ENCODE measurements at regions not wholly inside any gene's neighbourhood (a gene's known extent, or its start where the extent isn't known, plus 50 kb on each side); places are given as distances from the start of the nearest gene placed in this dataset.

DNA sequence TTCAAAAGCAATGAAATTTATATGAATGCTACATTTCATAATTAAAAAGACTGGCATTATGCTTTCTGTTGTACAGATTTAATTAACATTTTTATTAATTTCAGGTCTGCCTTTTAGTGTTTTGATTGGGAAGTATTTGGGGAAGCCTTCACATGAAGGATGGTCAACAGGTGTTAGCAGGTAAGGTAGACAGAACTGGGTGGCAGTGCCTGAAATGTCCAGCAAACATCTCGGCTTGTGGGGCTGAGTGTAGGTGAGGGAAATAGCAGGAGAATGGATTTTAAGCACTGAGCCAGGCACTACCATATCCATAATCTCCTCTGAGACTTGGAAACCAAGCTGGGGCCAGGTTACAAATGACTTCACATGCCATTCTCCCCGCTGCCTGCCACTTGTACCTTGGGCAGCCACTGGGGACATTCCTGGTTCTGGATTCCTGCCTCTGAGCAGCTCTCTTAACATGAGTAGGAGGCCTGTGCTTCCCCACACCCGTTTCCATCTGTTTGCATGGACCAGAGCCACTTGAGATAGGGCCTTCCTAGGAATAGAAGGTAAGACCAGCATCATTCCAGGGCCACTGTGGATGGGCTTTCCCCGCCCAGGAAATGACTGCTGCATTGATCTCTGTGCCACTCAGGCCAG lies 125.9 kb upstream of the HES1 start:
- CTCF ChIA-PET (ENCODE audit: partially characterized antibody) = interaction anchor here (0.6 to 2.2 kb wide), 10 partner anchors 11 to 241 kb away, joined by 3 to 6 read pairs (median 3); no protein-coding TSS in a partner anchor
- no peak for DNase-seq (ENCODE audit: low read depth in 1 of 2, low spot score in 2 of 2)
- TF ChIP-seq PHF8 (conservative IDR thresholded peaks at IDR 0.05; ENCODE audit: low read depth, low read length) = no peak
- no peak for TF ChIP-seq CHD2 (IDR thresholded peaks at IDR 0.05; ENCODE audit: low read length)
- no peak for TF ChIP-seq SIRT6 (IDR thresholded peaks at IDR 0.05; ENCODE audit: low read length)
- no peak for TF ChIP-seq HDAC2 (IDR thresholded peaks at IDR 0.05; ENCODE audit: borderline replicate concordance in 1 of 2, low read depth in 2 of 2, low read length in 2 of 2)
- TF ChIP-seq ZNF274 (IDR thresholded peaks at IDR 0.05; ENCODE audit: borderline replicate concordance, extremely low read depth, low read length) = no peak
- TF ChIP-seq CREB1 (IDR thresholded peaks at IDR 0.05) = no peak
- no peak for TF ChIP-seq CBX5 (IDR thresholded peaks at IDR 0.05; ENCODE audit: low read depth, low read length)
- TF ChIP-seq, protein P1, sequence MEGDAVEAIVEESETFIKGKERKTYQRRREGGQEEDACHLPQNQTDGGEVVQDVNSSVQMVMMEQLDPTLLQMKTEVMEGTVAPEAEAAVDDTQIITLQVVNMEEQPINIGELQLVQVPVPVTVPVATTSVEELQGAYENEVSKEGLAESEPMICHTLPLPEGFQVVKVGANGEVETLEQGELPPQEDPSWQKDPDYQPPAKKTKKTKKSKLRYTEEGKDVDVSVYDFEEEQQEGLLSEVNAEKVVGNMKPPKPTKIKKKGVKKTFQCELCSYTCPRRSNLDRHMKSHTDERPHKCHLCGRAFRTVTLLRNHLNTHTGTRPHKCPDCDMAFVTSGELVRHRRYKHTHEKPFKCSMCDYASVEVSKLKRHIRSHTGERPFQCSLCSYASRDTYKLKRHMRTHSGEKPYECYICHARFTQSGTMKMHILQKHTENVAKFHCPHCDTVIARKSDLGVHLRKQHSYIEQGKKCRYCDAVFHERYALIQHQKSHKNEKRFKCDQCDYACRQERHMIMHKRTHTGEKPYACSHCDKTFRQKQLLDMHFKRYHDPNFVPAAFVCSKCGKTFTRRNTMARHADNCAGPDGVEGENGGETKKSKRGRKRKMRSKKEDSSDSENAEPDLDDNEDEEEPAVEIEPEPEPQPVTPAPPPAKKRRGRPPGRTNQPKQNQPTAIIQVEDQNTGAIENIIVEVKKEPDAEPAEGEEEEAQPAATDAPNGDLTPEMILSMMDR (IDR thresholded peaks at IDR 0.05; ENCODE audit: control extremely low read depth in 1 of 3, insufficient read depth in 1 of 3, low read depth in 1 of 3, low read length in 3 of 3) = peak in 2 of 3 experiments; percentile 29 to 40; a peak in 2 of 4 replicates
- TF ChIP-seq RAD21 (IDR thresholded peaks at IDR 0.05 in 1 of 2, conservative IDR thresholded peaks at IDR 0.05 in 1 of 2; ENCODE audit: low read depth in 2 of 2, low read length in 2 of 2) = peak in 1 of 2 experiments; percentile 44; a peak in 2 of 4 replicates
- no peak for TF ChIP-seq KDM1A (IDR thresholded peaks at IDR 0.05; ENCODE audit: borderline replicate concordance, low read length)

More for the DNA sequence above, 125.9 kb upstream of the HES1 start:
- H3K27me3 ChIP-seq (replicated peaks in 1 of 4; ENCODE audit: control insufficient read depth in 3 of 4, extremely low read depth in 1 of 4, insufficient read depth in 3 of 4, low read length in 3 of 4) = 0 out of 7 replicates have a peak, but pooled peaks cover 0 to 4% (median 0%) of the 10 kb centered on the region in 4 experiments
- no peak overlapping the region for H3K9ac ChIP-seq (replicated peaks in 1 of 4; ENCODE audit: extremely low read depth in 1 of 4, low read depth in 3 of 4, low read length in 3 of 4)
- H2AFZ ChIP-seq (ENCODE audit: low read length) = no peak overlapping the region
- H2BK20ac ChIP-seq (ENCODE audit: low read length) = no peak overlapping the region
- H3K23ac ChIP-seq (ENCODE audit: insufficient read length) = no peak overlapping the region
- no peak overlapping the region for H2AK5ac ChIP-seq (ENCODE audit: low read depth, low read length)
- no peak overlapping the region for H3K27ac ChIP-seq (ENCODE audit: low read depth, low read length)
- no peak overlapping the region for H3K56ac ChIP-seq (replicated peaks; ENCODE audit: insufficient read length, low read depth, low read length)
- no peaks in the 10 kb centered on the region for H3K79me1 ChIP-seq (ENCODE audit: low read depth, low read length)
- H2BK15ac ChIP-seq (ENCODE audit: low read length) = no peak overlapping the region
- no peaks in the 10 kb centered on the region; the same call in 1 of the 2 replicates for H3K23me2 ChIP-seq (ENCODE audit: low read depth, low read length)
- H3K4me3 ChIP-seq (ENCODE audit: extremely low read depth in 1 of 4, insufficient read depth in 2 of 4, low read depth in 3 of 4, low read length in 4 of 4) = no peak overlapping the region
- no peaks in the 10 kb centered on the region for H3K36me3 ChIP-seq (ENCODE audit: control insufficient read depth in 2 of 4, insufficient read depth in 4 of 4, low read length in 3 of 4)
- no peak overlapping the region for H3K4me2 ChIP-seq (ENCODE audit: insufficient read depth in 1 of 2, low read depth in 2 of 2, low read length in 2 of 2)
- no peak overlapping the region for H2BK5ac ChIP-seq (ENCODE audit: low read depth, low read length)
- H3K79me2 ChIP-seq (ENCODE audit: control insufficient read depth in 1 of 2, insufficient read depth in 2 of 2, low read length in 2 of 2) = no peaks in the 10 kb centered on the region
- no peak overlapping the region for H3K4ac ChIP-seq (replicated peaks; ENCODE audit: insufficient read length, low read depth, low read length)
- no peak overlapping the region for H4K91ac ChIP-seq (replicated peaks; ENCODE audit: insufficient read length, low read length)
- no peak overlapping the region for H4K5ac ChIP-seq (ENCODE audit: insufficient read length, low read depth, low read length)
- H2BK12ac ChIP-seq (ENCODE audit: low read depth, low read length) = no peak overlapping the region
- H3K14ac ChIP-seq (ENCODE audit: insufficient read length) = no peak overlapping the region
- no peak overlapping the region for H3K18ac ChIP-seq (ENCODE audit: extremely low read depth, low read length)
- no peak for FAIRE-seq
- H3K9me3 ChIP-seq (ENCODE audit: insufficient read depth in 2 of 2, low read depth in 1 of 2, low read length in 1 of 2) = no peaks in the 10 kb centered on the region
- H4K20me1 ChIP-seq (replicated peaks in 1 of 2; ENCODE audit: control insufficient read depth in 1 of 2, insufficient read depth in 2 of 2, low read length in 2 of 2) = no peaks in the 10 kb centered on the region
- H2BK120ac ChIP-seq (replicated peaks; ENCODE audit: low read depth, low read length) = peak overlapping the region; percentile 51
- POLR2A ChIA-PET (ENCODE audit: partially characterized antibody) = interaction anchor here (0.6 kb wide), 1 partner anchor 50 kb away, joined by 3 read pairs; no protein-coding TSS in a partner anchor
- 79% methylated on average over 4 of the region's 4 CpGs; no CpG with 5 or more reads in 1 of the 2 experiments for WGBS, 2 experiments (ENCODE audit: extremely low coverage in 1 of 2, insufficient coverage in 1 of 2, insufficient read length in 1 of 2, insufficient replicate concordance in 2 of 2, low coverage in 1 of 2, low lambda C conversion rate in 2 of 2, missing lambda C conversion rate in 1 of 2)
- peaks cover 0 to 8% (median 1%) of the 10 kb centered on the region in 4 experiments; a peak in 3 of 7 replicates for H3K4me1 ChIP-seq (replicated peaks in 1 of 4; ENCODE audit: control insufficient read depth in 3 of 4, insufficient read depth in 4 of 4, low read length in 3 of 4)
- no peak overlapping the region for H4K8ac ChIP-seq (ENCODE audit: extremely low read depth, insufficient read depth, low read length)

Measured in H1 (cell line).